GM18519 (cell line): ENCODE measurements at regions not wholly inside any gene's neighbourhood (a gene's known extent, or its start where the extent isn't known, plus 50 kb on each side); places are given as distances from the start of the nearest gene placed in this dataset.

Source experiments
- ATAC-seq: cut with Tn5 transposase; IDR thresholded peaks from one replicate; pipeline ENCODE4 v1.9.1; 2021; ENCODE audit warnings: mild to moderate bottlenecking, moderate library complexity; ENCODE audit not compliant: unreplicated experiment, low FRiP score

DNA sequence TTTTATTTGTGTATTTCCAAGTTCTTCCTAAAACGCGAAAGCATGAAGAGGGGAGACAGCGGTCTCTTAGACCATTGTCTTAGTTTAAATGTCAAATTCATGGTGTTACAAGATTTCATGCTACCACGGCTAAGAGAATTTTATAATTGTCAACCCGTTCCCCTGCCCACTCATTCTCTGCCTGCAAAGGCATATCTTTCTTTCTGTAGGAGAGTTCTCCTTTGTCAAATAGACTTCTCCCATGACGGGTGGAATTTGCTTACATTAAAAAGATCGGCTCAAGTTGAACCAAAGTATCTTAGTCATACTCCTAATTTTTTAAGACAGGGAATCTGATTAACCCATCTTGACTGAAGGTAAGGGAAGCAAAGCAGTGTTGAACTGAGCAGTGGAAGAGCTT, 539.2 kb downstream of the REEP3 start:
- no peak for ATAC-seq

GRCh38 chr10:64062793-64063192, 541.6 kb downstream of the REEP3 start:
- ATAC-seq = no peak

- ATAC-seq = no peak
These were observed 545.9 kb downstream of the REEP3 start for GRCh38 chr10:64067009-64067606.

- ATAC-seq = no peak
These were observed 546.7 kb downstream of the REEP3 start for GRCh38 chr10:64067859-64068258.

DNA sequence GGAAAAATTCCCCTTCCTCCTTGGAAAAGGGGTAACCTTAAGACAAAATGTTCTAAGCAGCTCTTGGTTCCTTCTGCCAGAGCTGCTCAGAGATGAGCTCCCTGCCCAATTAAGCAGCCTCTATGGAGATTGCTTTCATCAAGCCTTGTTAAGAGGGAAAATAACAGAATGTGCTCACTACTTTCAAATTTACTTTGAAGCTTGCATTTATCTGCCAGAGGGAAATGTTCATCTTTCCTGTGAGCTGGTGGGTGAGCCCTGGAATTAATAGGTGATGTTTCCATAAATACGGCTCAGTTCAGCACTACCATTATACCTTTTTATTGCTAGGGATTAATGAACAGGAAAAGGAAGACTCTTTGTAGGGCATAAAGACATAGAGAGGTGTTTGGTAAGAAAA, 549.0 kb downstream of the REEP3 start:
- ATAC-seq = no peak

GRCh38 chr10:64071218-64071617, 550.0 kb downstream of the REEP3 start:
- no peak for ATAC-seq

DNA sequence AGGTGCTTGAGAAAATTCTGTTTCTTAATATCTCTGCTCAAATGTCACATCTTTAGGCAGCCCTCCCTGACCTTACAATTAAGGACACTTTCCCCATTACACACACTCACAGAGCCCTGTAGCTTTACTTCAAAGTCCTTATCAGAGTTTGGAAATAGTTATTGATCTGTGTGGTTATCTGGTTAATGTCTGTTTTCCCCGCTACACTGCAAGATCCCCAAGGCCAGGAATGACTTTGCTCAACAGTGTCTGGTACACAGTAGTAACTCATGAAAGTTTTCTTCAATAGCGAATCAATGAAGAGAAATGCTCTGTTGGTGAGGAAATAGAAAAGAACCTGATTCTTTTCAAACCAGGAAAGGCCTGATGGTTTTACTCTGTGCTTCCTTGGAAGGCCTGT, 554.4 kb downstream of the REEP3 start:
- ATAC-seq = no peak

- no peak for ATAC-seq
These were observed 555.2 kb downstream of the REEP3 start for GRCh38 chr10:64076322-64076940.

- no peak for ATAC-seq
These were observed 558.1 kb downstream of the REEP3 start for GRCh38 chr10:64079341-64079740.

GRCh38 chr10:64080071-64080470, 558.9 kb downstream of the REEP3 start:
- no peak for ATAC-seq

- no peak for ATAC-seq
These were observed 560.8 kb downstream of the REEP3 start for GRCh38 chr10:64081947-64082482.

DNA sequence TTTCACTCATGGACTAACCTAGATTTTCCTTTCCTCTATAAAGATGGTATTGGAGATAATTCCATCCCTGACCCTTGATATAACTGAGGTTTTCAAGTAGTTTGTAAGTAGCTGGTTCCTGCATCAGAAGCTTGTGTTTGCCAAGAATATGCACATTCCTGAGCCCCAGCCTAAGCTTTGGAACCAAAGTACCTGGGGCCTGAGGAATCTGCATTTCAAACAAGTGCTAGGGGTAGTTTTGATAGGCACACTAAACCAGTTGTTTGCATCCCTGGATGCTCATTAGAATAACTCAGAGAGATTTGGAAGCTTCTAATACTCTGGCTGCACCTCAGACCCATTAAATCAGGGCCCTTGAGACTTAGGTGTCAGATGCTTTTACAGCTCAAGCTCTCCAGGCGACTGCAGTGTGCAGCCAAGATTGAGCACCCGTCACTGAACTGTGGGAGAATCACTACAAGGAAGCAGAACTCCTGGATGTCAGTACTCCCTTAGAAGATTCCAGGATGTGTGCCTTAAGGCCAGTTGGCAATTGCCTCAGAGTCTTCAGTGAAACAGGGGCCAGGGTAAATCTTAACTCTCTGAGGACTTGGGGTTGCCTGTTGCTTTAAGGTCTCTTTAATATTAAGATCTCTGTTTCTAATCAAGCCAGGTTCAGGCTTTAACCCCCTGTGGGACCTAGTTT, 565.0 kb downstream of the REEP3 start:
- ATAC-seq = no peak

- no peak for ATAC-seq
These were observed 568.4 kb downstream of the REEP3 start for GRCh38 chr10:64089648-64090047.

GRCh38 chr10:64090865-64091264, 569.7 kb downstream of the REEP3 start:
- no peak for ATAC-seq

DNA sequence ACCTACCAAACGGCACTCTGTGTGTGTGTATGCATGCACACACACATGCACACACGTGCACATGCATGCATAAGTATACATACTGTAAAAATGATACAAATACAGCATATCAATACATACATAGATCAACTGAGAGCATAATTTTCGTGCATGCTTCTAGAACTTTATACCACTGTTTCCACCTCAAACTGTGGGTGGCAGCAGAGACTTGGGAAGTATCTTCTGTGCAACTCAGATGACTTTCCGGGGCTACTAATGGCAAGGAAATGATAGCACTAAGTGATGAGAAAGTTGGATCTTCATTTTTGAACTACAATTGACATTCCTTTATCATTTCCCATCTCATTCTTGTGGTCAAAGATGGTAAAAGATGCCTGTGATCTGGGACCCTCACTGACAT, 570.7 kb downstream of the REEP3 start:
- ATAC-seq = peak; percentile 39

- ATAC-seq = no peak
These were observed 572.1 kb downstream of the REEP3 start for GRCh38 chr10:64093304-64093703.

DNA sequence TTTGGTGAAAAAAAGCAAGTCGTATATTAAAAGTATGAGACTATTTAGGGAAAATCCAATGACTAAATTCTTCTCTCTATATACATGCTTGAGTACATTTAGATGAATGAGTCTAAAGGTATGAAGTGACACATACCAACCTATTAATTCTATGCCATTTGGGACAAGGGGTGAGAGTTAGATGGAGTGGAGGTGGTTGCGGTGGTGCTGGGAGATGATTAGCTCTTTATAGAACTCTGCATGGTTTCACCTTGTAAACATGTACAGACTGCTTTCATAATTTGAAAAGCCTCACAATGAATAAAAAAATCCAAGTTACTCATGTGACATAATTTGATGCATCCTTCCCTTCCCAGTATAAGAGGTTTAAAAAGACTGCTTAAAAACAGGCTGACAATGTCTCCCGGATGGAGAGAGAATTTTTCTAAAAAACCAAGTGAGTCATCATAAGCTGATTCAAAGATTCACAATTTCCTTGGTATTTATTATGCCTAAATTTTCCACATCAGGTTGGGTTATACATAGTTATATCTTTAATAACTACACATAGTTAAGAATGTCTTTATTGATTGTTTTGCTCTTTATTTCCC, 572.8 kb downstream of the REEP3 start:
- ATAC-seq = no peak

- ATAC-seq = no peak
These were observed 575.7 kb downstream of the REEP3 start for GRCh38 chr10:64096941-64097340.

GRCh38 chr10:64097391-64098122, 576.4 kb downstream of the REEP3 start:
- ATAC-seq = no peak

GRCh38 chr10:64098994-64099393, 577.8 kb downstream of the REEP3 start:
- no peak for ATAC-seq
